SK-N-SH (cell line): ENCODE measurements at regions not wholly inside any gene's neighbourhood (a gene's known extent, or its start where the extent isn't known, plus 50 kb on each side); places are given as distances from the start of the nearest gene placed in this dataset.
"Not testable (repeated sequence)": the region's sequence is repeated elsewhere in the genome, so short reads cannot be mapped to it uniquely, and the experiment has no call there.

Experiments
- CTCF ChIA-PET: fragments of 300-600, 350-600 bp; formaldehyde crosslinking; extraction: SDS; loops from one replicate; lab custom pipeline; 2021; lab: Yijun Ruan, JAX
- POLR2A ChIA-PET: fragments of 350-600 bp; sonication (Branson Sonifier 250); formaldehyde crosslinking; extraction: SDS; loops from one replicate; lab custom pipeline; 2020; ENCODE audit warnings: antibody characterized with exemption, inconsistent platforms; lab: Yijun Ruan, JAX
- DNase-seq: peaks from one replicate; pipeline ENCODE4 v3.0.0; 2012
- H2AFZ ChIP-seq: fragments of 200-600 bp; sonication (generic); 2 replicates; pipeline ENCODE4 v1.8.1; 2016; ENCODE audit warnings: antibody characterized with exemption, mild to moderate bottlenecking, low read depth
- H3F3A ChIP-seq: fragments of 200-600 bp; sonication (generic); replicated peaks from 2 replicates; pipeline ENCODE3; 2016; ENCODE audit warnings: antibody characterized with exemption, mild to moderate bottlenecking; ENCODE audit not compliant: insufficient read depth
- H3K27ac ChIP-seq, 2 experiments: fragments of 200-500 bp in 1 of 2; fragments of 200-600 bp in 1 of 2; sonication (Bioruptor generic) in 1 of 2; sonication (generic), shearing (Covaris generic) in 1 of 2; 2 replicates each; pipeline versions ENCODE4 v1.5.1 to v1.6.1; 2014 to 2016; ENCODE audit warnings: low read depth in 2 of 2, inconsistent platforms in 1 of 2, low read length in 1 of 2, mild to moderate bottlenecking in 1 of 2, mixed read lengths in 1 of 2
- H3K27me3 ChIP-seq: fragments of 200-600 bp; sonication (generic), shearing (Covaris generic); 2 replicates; pipeline ENCODE4 v1.6.1; 2016; ENCODE audit warnings: mixed run types; ENCODE audit not compliant: insufficient read depth
- H3K36me3 ChIP-seq, 2 experiments: fragments of 200-500 bp in 1 of 2; fragments of 200-600 bp in 1 of 2; sonication (Bioruptor generic) in 1 of 2; sonication (generic) in 1 of 2; replicated peaks in 1 of 2; 2 replicates each; pipeline versions ENCODE3 to v1.5.1; 2014 to 2016; ENCODE audit warnings: low read length in 1 of 2, mild to moderate bottlenecking in 1 of 2; ENCODE audit not compliant: insufficient read depth in 2 of 2, control insufficient read depth in 1 of 2
- H3K4me1 ChIP-seq, 2 experiments: fragments of 200-500 bp in 1 of 2; fragments of 200-600 bp in 1 of 2; sonication (Bioruptor generic) in 1 of 2; sonication (generic), shearing (Covaris generic) in 1 of 2; 2 replicates each; pipeline versions ENCODE4 v1.5.1 to v1.6.1; 2014 to 2016; ENCODE audit warnings: low read depth in 1 of 2, low read length in 1 of 2, mixed run types in 1 of 2; ENCODE audit not compliant: insufficient read depth in 2 of 2, control insufficient read depth in 1 of 2
- H3K4me2 ChIP-seq: fragments of 200-600 bp; sonication (generic), shearing (Covaris generic); 2 replicates; pipeline ENCODE4 v1.6.1; 2017; ENCODE audit warnings: mixed run types
- H3K4me3 ChIP-seq, 2 experiments: fragments of 200-500 bp in 1 of 2; fragments of 200-600 bp in 1 of 2; sonication (Bioruptor generic) in 1 of 2; sonication (generic), shearing (Covaris generic) in 1 of 2; 2 replicates each; pipeline versions ENCODE4 v1.5.1 to v1.8.1; 2014 to 2016; ENCODE audit warnings: low read depth in 2 of 2, inconsistent platforms in 1 of 2, low read length in 1 of 2, mild to moderate bottlenecking in 1 of 2, mixed read lengths in 1 of 2, moderate library complexity in 1 of 2
- H3K79me2 ChIP-seq: fragments of 200-600 bp; sonication (generic); 2 replicates; pipeline ENCODE4 v1.8.1; 2017; ENCODE audit warnings: mild to moderate bottlenecking; ENCODE audit not compliant: insufficient read depth
- H3K9ac ChIP-seq: fragments of 200-600 bp; sonication (generic); 2 replicates; pipeline ENCODE4 v1.6.1; 2017; ENCODE audit warnings: mixed run types
- H3K9me2 ChIP-seq: fragments of 200-600 bp; sonication (generic); 2 replicates; pipeline ENCODE4 v1.6.1; 2017; ENCODE audit warnings: mixed run types
- H3K9me3 ChIP-seq: fragments of 200-600 bp; sonication (generic); 2 replicates; pipeline ENCODE4 v1.6.1; 2017; ENCODE audit warnings: mixed run types, mild to moderate bottlenecking, moderate library complexity
- H4K20me1 ChIP-seq: fragments of 200-600 bp; sonication (generic); 2 replicates; pipeline ENCODE4 v1.6.1; 2017; ENCODE audit warnings: mild to moderate bottlenecking, mixed run types; ENCODE audit not compliant: insufficient read depth
- CHD2 ChIP-seq: fragments of 150-350 bp; IDR thresholded peaks from 2 replicates; pipeline ENCODE4 v1.6.1; 2018; ENCODE audit warnings: low read length; ENCODE audit not compliant: partially characterized antibody
- FOSL2 ChIP-seq: IDR thresholded peaks from 2 replicates; pipeline ENCODE4 v1.4.0; 2012; ENCODE audit warnings: low read depth, mild to moderate bottlenecking, moderate library complexity, borderline replicate concordance
- FOXM1 ChIP-seq: IDR thresholded peaks from 2 replicates; pipeline ENCODE4 v1.4.0; 2012; ENCODE audit warnings: low read depth, mild to moderate bottlenecking
- JUND ChIP-seq: IDR thresholded peaks from 2 replicates; pipeline ENCODE4 v1.4.0; 2012
- MEF2A ChIP-seq: IDR thresholded peaks from 2 replicates; pipeline ENCODE4 v1.4.0; 2012; ENCODE audit warnings: low read depth, borderline replicate concordance
- PBX3 ChIP-seq: IDR thresholded peaks from 2 replicates; pipeline ENCODE4; 2012
- RCOR1 ChIP-seq: fragments of 150-350 bp; IDR thresholded peaks from 2 replicates; pipeline ENCODE4 v1.6.1; 2017; ENCODE audit warnings: antibody characterized with exemption, low read length
- RFX5 ChIP-seq: IDR thresholded peaks from 2 replicates; pipeline ENCODE4 v1.6.1; 2012; ENCODE audit warnings: mild to moderate bottlenecking, improper control_type of control experiment, low read length
- RXRA ChIP-seq: IDR thresholded peaks from 2 replicates; pipeline ENCODE4 v1.4.0; 2012; ENCODE audit warnings: low read depth, mild to moderate bottlenecking, borderline replicate concordance
- SMC3 ChIP-seq: IDR thresholded peaks from 2 replicates; pipeline ENCODE4 v1.6.1; 2012; ENCODE audit warnings: low read depth, low read length, improper control_type of control experiment
- TAF1 ChIP-seq: IDR thresholded peaks from 2 replicates; pipeline ENCODE4 v1.6.1; 2012; ENCODE audit warnings: low read depth, mild to moderate bottlenecking, low read length, moderate library complexity, borderline replicate concordance
- USF1 ChIP-seq: IDR thresholded peaks from 2 replicates; pipeline ENCODE4 v1.4.0; 2012; ENCODE audit warnings: low read depth, borderline replicate concordance
- USF2 ChIP-seq: fragments of 150-350 bp; IDR thresholded peaks from 2 replicates; pipeline ENCODE4 v1.6.1; 2017; ENCODE audit warnings: antibody characterized with exemption, low read length, low read depth, borderline replicate concordance
- YY1 ChIP-seq: IDR thresholded peaks from 2 replicates; pipeline ENCODE4 v1.4.0; 2012; ENCODE audit warnings: low read depth, mild to moderate bottlenecking
- WGBS: methylation state at CpG from one replicate; pipeline ENCODE4 v1.1.6; 2017; ENCODE audit warnings: low lambda C conversion rate; 5-methylcytosine and 5-hydroxymethylcytosine counted together
- TF ChIP-seq, protein P1 (sequence below): fragments of 150-350 bp; IDR thresholded peaks from 2 replicates; pipeline ENCODE4 v1.6.1; 2016; ENCODE audit warnings: mild to moderate bottlenecking, low read depth, low read length

DNA sequence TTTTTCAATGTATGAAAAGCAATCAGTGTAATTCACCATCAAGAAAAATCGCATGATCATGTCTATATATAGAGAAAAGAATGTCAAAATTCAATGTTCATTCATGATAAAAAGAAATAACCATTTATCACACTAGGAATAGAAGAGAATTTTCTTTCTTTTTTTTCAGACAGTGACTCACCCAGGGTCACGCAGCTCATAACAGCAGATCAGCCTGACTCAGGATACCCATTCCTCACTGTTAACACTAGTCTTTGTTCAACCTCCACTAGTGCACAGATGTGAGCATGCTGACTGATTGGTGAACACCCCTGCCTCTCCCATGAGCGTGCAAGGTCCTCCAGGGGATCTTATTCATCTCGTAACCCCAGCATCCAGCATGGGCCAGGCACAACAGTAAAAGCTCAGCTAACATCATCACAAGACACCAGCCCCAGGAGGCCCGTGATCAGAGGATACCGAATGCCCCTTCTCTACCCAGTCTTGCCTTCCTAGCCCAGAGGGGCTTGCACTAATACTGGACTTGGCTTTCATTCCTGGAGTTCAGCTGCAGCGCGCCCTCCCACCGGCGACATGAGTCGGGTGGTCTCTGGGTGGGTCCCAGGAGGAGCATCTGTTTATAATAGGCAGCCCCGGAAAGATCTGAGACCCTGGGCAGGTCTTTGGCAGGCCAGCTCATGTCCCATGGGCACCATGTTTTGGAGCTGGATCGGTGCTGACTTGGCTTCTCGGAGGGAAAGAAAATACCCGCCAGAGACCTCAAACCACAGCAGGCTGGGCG, 539.5 kb upstream of the SLC10A2 start:
- no peaks in the 10 kb centered on the region for H3F3A ChIP-seq
- H3K4me1 ChIP-seq: no peaks in the 10 kb centered on the region
- no peak overlapping the region for H3K4me2 ChIP-seq
- TF ChIP-seq TAF1 (no peak), RCOR1 (no peak), RFX5 (no peak), CHD2 (no peak), RXRA (no peak), MEF2A (no peak), PBX3 (no peak), USF2 (no peak), USF1 (no peak), SMC3 (no peak), FOSL2 (no peak), FOXM1 (no peak), JUND (no peak), YY1 (no peak)
- TF ChIP-seq, protein P1, sequence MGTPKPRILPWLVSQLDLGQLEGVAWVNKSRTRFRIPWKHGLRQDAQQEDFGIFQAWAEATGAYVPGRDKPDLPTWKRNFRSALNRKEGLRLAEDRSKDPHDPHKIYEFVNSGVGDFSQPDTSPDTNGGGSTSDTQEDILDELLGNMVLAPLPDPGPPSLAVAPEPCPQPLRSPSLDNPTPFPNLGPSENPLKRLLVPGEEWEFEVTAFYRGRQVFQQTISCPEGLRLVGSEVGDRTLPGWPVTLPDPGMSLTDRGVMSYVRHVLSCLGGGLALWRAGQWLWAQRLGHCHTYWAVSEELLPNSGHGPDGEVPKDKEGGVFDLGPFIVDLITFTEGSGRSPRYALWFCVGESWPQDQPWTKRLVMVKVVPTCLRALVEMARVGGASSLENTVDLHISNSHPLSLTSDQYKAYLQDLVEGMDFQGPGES: no peak
- TF ChIP-seq, all 33 proteins: peak for 0
- no peak for DNase-seq
- H3K79me2 ChIP-seq: no peaks in the 10 kb centered on the region
- no peaks in the 10 kb centered on the region for H3K9me2 ChIP-seq
- no peaks in the 10 kb centered on the region for H3K36me3 ChIP-seq
- H3K27ac ChIP-seq: no peak overlapping the region
- no peak overlapping the region for H3K4me3 ChIP-seq
- POLR2A ChIA-PET: no interaction called here
- H3K9me3 ChIP-seq: no peaks in the 10 kb centered on the region
- no peaks in the 10 kb centered on the region for H4K20me1 ChIP-seq
- H2AFZ ChIP-seq: no peak overlapping the region
- CTCF ChIA-PET: no interaction called here
- H3K27me3 ChIP-seq: no peaks in the 10 kb centered on the region
- 61% methylated on average over 16 of the region's 16 CpGs for WGBS
- H3K9ac ChIP-seq: no peak overlapping the region

DNA sequence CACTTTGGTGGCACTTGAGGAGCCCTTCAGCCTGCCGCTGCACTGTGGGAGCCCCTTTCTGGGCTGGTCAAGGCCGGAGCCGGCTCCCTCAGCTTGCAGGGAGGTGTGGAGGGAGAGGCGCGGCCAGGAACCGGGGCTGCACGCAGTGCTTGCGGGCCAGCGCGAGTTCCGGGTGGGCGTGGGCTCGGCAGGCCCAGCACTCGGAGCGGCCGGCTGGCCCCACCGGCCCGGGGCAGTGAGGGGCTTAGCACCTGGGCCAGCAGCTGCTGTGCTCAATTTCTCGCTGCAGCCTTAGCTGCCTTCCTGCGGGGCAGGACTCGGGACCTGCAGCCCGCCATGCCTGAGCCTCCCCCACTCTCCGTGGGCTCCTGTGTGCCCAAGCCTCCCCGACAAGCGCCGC, 533.7 kb upstream of the SLC10A2 start:
- H2AFZ ChIP-seq, H3K4me2 ChIP-seq, H3K4me1 ChIP-seq, H3K27ac ChIP-seq, DNase-seq, H3K4me3 ChIP-seq, H4K20me1 ChIP-seq, H3K27me3 ChIP-seq, H3K36me3 ChIP-seq, H3K9me2 ChIP-seq, H3K9me3 ChIP-seq, H3K79me2 ChIP-seq, H3K9ac ChIP-seq, POLR2A ChIA-PET, H3F3A ChIP-seq: not testable (repeated sequence)
- CTCF ChIA-PET: interaction anchor here (0.9 kb wide), 1 partner anchor 10 kb away, joined by 4 read pairs; no protein-coding TSS in a partner anchor
- WGBS: 81% methylated on average over 6 of the region's 26 CpGs
